HUES64 (cell line): ENCODE measurements at regions not wholly inside any gene's neighbourhood (a gene's known extent, or its start where the extent isn't known, plus 50 kb on each side); places are given as distances from the start of the nearest gene placed in this dataset.
"Not testable (repeated sequence)": the region's sequence is repeated elsewhere in the genome, so short reads cannot be mapped to it uniquely, and the experiment has no call there.

Source experiments
- H3K27ac ChIP-seq: 2 replicates; pipeline ENCODE4 v1.7.0; 2013; ENCODE audit warnings: low read depth, low read length, inconsistent platforms
- H3K27me3 ChIP-seq: 2 replicates; pipeline ENCODE4 v1.6.1; 2013; ENCODE audit warnings: mild to moderate bottlenecking, low read length; ENCODE audit not compliant: insufficient read depth
- H3K36me3 ChIP-seq: 2 replicates; pipeline ENCODE4 v1.6.1; 2013; ENCODE audit warnings: mild to moderate bottlenecking, low read length; ENCODE audit not compliant: insufficient read depth
- H3K4me1 ChIP-seq: 2 replicates; pipeline ENCODE4 v1.6.1; 2013; ENCODE audit warnings: mild to moderate bottlenecking, low read length, moderate library complexity; ENCODE audit not compliant: insufficient read depth
- H3K4me3 ChIP-seq: 2 replicates; pipeline ENCODE4 v1.5.1; 2013; ENCODE audit warnings: mild to moderate bottlenecking, low read length, moderate library complexity
- H3K9ac ChIP-seq: 2 replicates; pipeline ENCODE4 v1.6.1; 2013; ENCODE audit warnings: mild to moderate bottlenecking, low read depth, low read length
- H3K9me3 ChIP-seq: 2 replicates; pipeline ENCODE4 v1.6.1; 2013; ENCODE audit warnings: low read depth, low read length; ENCODE audit not compliant: insufficient read depth
- WGBS: fragments of 150-250, 120-280 bp; methylation state at CpG from one replicate; pipeline ENCODE4 v1.1.7; 2013; ENCODE audit warnings: missing lambda C conversion rate; 5-methylcytosine and 5-hydroxymethylcytosine counted together

DNA sequence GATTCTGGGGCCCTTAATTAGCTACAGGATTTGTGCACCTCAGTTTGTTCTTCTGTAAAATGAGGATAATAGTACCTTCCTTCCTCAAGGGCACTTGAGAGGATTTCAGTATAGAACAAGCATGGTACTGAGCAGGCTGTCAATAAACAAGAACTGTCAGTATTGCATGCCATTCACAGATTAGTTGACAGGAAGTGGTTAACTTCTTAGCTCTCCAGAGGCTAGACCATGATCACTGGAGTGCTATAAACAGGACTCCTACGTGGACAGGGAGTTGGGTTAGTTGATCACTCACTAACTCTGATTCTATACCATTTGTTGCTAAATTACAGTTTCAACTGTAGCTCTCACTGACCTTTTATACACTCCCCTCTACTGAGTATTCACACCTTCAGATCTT lies 126.2 kb upstream of the DAB1 start:
- whole genome bisulfite sequencing: 83% methylated on average over 1 of the region's 1 CpG
- no peaks in the 10 kb centered on the region for H3K9me3 ChIP-seq

DNA sequence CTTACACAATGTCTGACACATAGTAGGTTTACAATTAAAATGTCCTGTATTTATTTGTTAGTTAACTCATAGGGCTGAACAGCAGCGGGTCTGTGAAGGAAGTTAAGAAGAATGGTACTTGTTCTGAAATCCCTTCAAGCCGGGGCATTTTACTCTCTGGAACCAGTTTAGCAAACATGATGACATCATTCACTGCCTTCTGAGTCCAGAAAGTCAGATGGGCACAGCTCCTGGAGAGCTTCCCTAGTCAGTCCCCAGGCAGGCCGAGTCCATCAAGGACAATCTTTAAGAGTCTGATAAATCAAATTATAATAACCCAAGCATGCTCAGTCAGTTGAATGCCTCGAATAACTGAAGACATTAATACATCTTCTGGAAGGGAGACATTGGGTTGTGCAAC lies 125.4 kb upstream of the DAB1 start:
- Histone ChIP-seq H3K27me3 (no peaks in the 10 kb centered on the region), H3K4me3 (no peak overlapping the region), H3K4me1 (peaks cover 13% of the 10 kb centered on the region), H3K36me3 (no peaks in the 10 kb centered on the region), H3K9ac (no peak overlapping the region), H3K9me3 (no peaks in the 10 kb centered on the region), H3K27ac (no peak overlapping the region)
- WGBS: 89% methylated on average over 4 of the region's 4 CpGs

More for the DNA sequence above, 126.2 kb upstream of the DAB1 start:
- Histone ChIP-seq H3K9ac (no peak overlapping the region), H3K27me3 (no peaks in the 10 kb centered on the region), H3K4me1 (peaks cover 13% of the 10 kb centered on the region), H3K4me3 (no peak overlapping the region), H3K27ac (no peak overlapping the region), H3K36me3 (no peaks in the 10 kb centered on the region)

GRCh38 chr1:57546549-57547330 lies 122.9 kb upstream of the DAB1 start:
- H3K4me3 ChIP-seq: no peak overlapping the region
- H3K4me1 ChIP-seq: peaks cover 8% of the 10 kb centered on the region
- H3K9ac ChIP-seq: no peak overlapping the region
- WGBS: 81% methylated on average over 4 of the region's 5 CpGs
- no peaks in the 10 kb centered on the region for H3K36me3 ChIP-seq
- H3K27ac ChIP-seq: no peak overlapping the region
- no peaks in the 10 kb centered on the region for H3K27me3 ChIP-seq
- H3K9me3 ChIP-seq: no peaks in the 10 kb centered on the region

DNA sequence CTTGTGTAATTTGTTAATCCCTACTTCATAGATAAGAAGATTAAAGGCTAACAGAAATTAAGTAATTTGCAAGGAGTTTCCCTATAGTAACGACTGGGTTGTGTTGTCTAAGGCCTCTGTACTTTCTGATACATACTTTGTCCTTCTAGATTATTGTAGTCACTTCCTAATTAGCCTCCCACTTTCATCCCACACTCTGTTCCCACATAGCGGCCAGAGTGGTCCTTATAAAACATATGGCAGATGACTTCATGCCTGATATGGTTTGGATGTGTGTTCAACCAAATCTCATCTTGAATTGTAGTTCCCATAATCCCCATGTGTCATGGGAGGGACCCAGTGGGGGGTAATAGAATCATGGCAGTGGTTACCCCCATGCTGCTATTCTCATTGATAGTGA lies 120.5 kb upstream of the DAB1 start:
- no peak overlapping the region for H3K27ac ChIP-seq
- H3K4me1 ChIP-seq: no peaks in the 10 kb centered on the region
- no peak overlapping the region for H3K4me3 ChIP-seq
- no peaks in the 10 kb centered on the region for H3K27me3 ChIP-seq
- WGBS: 75% methylated on average over 1 of the region's 2 CpGs
- H3K9ac ChIP-seq: no peak overlapping the region
- H3K9me3 ChIP-seq: no peaks in the 10 kb centered on the region
- no peaks in the 10 kb centered on the region for H3K36me3 ChIP-seq

DNA sequence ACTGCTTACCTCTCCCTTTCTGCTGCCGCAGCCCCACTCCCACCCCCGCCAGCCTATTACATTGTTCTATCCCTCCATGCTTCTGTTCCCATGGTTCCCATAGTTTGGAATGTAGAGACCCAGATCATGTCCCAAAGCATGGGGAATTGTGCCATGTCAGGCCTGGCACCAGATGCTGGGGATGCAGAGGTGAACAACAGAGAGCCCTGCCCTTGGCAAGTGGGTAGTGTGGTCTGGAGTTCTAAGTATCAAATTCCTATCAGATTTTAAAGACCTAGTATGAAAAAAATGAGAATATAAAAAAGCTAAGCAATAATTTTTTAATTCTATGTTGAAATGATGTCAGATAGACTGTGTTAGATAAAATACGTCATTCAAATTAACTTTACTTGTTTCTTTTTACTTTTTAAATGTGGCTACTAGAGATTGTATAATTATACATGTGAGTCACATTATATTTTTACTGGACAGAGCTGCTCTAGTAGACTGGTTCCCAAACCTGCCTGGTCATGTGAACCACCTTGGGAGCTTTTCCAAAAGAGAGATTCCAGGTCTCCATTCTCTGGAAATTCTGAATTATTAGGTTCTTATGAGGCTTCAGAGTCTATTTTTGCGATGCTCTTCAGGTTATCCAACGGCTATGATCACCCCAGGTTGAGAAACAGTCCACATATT lies 113.0 kb upstream of the DAB1 start:
- Histone ChIP-seq H3K4me1 (peaks cover 8% of the 10 kb centered on the region), H3K27ac (no peak overlapping the region), H3K4me3 (no peak overlapping the region), H3K27me3 (no peaks in the 10 kb centered on the region), H3K9me3 (no peaks in the 10 kb centered on the region), H3K36me3 (no peaks in the 10 kb centered on the region), H3K9ac (no peak overlapping the region)
- WGBS: 82% methylated on average over 4 of the region's 5 CpGs

- H3K27me3 ChIP-seq: no peaks in the 10 kb centered on the region
- H3K4me1 ChIP-seq: no peaks in the 10 kb centered on the region
- no peak overlapping the region for H3K9ac ChIP-seq
- no peaks in the 10 kb centered on the region for H3K36me3 ChIP-seq
- WGBS: 100% methylated on average over 1 of the region's 1 CpG
- no peak overlapping the region for H3K4me3 ChIP-seq
- H3K27ac ChIP-seq: no peak overlapping the region
- H3K9me3 ChIP-seq: peaks cover 16% of the 10 kb centered on the region
Measured at GRCh38 chr1:57532299-57532698, 108.4 kb upstream of the DAB1 start.

DNA sequence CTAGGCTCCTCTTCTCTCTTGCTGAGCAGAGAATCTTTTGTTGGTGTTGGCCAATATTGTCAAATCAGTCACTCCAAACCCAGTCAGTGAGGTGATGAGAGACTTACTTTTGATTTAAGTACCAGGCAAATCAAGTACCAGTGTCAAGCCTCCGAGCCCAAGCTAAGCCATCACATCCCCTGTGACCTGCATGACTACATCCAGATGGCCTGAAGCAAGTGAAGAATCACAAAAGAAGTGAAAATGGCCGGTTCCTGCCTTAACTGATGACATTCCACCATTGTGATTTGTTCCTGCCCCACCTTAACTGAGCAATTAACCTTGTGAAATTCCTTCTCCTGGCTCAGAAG lies 107.0 kb upstream of the DAB1 start:
- H3K36me3 ChIP-seq, H3K4me1 ChIP-seq, H3K27ac ChIP-seq, H3K27me3 ChIP-seq, H3K9ac ChIP-seq, H3K4me3 ChIP-seq: not testable (repeated sequence)
- 57% methylated on average over 2 of the region's 2 CpGs for WGBS
- peaks cover 16% of the 10 kb centered on the region for H3K9me3 ChIP-seq

GRCh38 chr1:57530206-57530910 lies 106.5 kb upstream of the DAB1 start:
- H3K4me3 ChIP-seq: no peak overlapping the region
- H3K36me3 ChIP-seq: no peaks in the 10 kb centered on the region
- H3K9ac ChIP-seq: no peak overlapping the region
- no peak overlapping the region for H3K27ac ChIP-seq
- H3K4me1 ChIP-seq: no peaks in the 10 kb centered on the region
- WGBS: 82% methylated on average over 3 of the region's 3 CpGs
- peaks cover 16% of the 10 kb centered on the region for H3K9me3 ChIP-seq
- H3K27me3 ChIP-seq: no peaks in the 10 kb centered on the region

- Histone ChIP-seq H3K9ac (no peak overlapping the region), H3K4me3 (no peak overlapping the region), H3K36me3 (no peaks in the 10 kb centered on the region), H3K27me3 (no peaks in the 10 kb centered on the region), H3K27ac (no peak overlapping the region), H3K9me3 (no peaks in the 10 kb centered on the region), H3K4me1 (peaks cover 8% of the 10 kb centered on the region)
- 95% methylated on average over 3 of the region's 3 CpGs for WGBS
Measured at GRCh38 chr1:57522575-57522974, 98.7 kb upstream of the DAB1 start.

DNA sequence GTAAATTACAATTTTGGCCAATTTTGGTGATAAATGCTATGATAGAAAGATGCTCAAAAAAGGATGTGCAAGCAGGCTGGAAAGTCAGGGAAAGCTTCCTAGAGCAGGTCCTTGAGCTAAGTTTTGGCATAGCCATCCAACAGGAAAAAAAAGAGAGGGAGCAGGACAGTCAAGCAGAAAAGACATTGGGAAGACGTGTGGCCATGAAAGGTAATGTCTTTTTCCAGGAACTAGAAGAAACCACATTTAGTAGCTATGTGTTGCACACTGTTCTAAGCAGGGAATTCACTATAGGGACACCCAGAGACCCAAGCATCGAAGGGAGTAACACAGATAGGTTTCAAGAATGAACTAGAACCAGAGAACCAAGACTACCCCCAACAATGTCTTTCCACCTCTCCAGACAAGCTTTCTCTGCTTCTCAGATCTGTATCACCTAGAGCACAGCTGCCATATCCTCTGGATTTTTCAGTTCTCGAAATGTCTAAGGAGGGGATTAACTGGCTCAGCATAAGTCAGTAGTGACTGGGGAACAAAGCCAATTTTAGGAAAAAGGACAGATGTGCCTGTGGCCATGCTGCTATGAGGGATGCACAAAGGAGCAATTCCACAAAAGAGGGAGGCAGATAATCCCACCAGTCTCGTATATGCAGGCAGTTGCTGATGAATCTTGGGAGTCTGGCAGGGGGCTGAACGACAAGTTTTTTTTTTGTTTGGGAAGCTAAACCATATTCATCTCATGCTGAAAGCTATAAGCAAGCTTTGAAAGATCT lies 97.1 kb upstream of the DAB1 start:
- no peaks in the 10 kb centered on the region for H3K36me3 ChIP-seq
- peaks cover 12% of the 10 kb centered on the region for H3K4me1 ChIP-seq
- no peak overlapping the region for H3K27ac ChIP-seq
- no peaks in the 10 kb centered on the region for H3K9me3 ChIP-seq
- H3K4me3 ChIP-seq: no peak overlapping the region
- H3K9ac ChIP-seq: no peak overlapping the region
- 85% methylated on average over 5 of the region's 5 CpGs for WGBS
- no peaks in the 10 kb centered on the region for H3K27me3 ChIP-seq

DNA sequence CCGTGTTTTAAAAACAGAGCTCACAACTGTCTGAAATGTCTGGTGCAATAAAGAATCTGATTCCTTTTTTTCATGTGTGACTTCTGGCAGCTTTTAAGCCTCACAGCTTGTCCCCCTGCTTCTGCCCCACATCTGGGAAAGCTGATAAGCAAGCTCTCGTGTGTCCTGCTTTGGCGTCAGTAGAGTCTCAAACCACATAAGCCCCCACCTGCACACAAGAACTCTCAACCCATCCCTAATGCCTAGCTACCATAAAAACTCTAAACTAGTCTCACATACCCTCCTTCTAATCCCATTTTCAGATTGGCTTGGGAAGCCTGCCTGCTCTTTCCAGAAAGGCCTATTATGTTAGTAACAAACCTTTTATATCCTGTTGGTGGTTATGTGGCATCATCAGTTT lies 94.6 kb upstream of the DAB1 start:
- H3K9me3 ChIP-seq: no peaks in the 10 kb centered on the region
- peaks cover 12% of the 10 kb centered on the region for H3K4me1 ChIP-seq
- no peaks in the 10 kb centered on the region for H3K27me3 ChIP-seq
- no peaks in the 10 kb centered on the region for H3K36me3 ChIP-seq
- no peak overlapping the region for H3K9ac ChIP-seq
- WGBS: 78% methylated on average over 3 of the region's 3 CpGs
- H3K4me3 ChIP-seq: no peak overlapping the region
- no peak overlapping the region for H3K27ac ChIP-seq
